VCaP (cell line): ENCODE measurements at regions not wholly inside any gene's neighbourhood (a gene's known extent, or its start where the extent isn't known, plus 50 kb on each side); places are given as distances from the start of the nearest gene placed in this dataset.

Experiments used
- H3K27ac ChIP-seq: fragments of 450-650 bp; 2 replicates; pipeline ENCODE4 v1.5.1; 2017
- CTCF ChIP-seq: fragments of 450-650 bp; conservative IDR thresholded peaks from 2 replicates; pipeline ENCODE4 v1.5.1; 2017; ENCODE audit warnings: mild to moderate bottlenecking, moderate library complexity

GRCh38 chr11:26916805-26917204 is 77.1 kb upstream of the FIBIN start:
- no peak overlapping the region for H3K27ac ChIP-seq
- no peak for TF ChIP-seq CTCF

GRCh38 chr11:26928582-26928981 is 65.3 kb upstream of the FIBIN start:
- TF ChIP-seq CTCF: no peak
- no peak overlapping the region for H3K27ac ChIP-seq

- no peak overlapping the region for H3K27ac ChIP-seq
- TF ChIP-seq CTCF: no peak
Measured at GRCh38 chr11:26929806-26930517, 64.0 kb upstream of the FIBIN start.

- no peak overlapping the region for H3K27ac ChIP-seq
- no peak for TF ChIP-seq CTCF
Measured at GRCh38 chr11:26930518-26931247, 63.2 kb upstream of the FIBIN start.

- no peak overlapping the region for H3K27ac ChIP-seq
- no peak for TF ChIP-seq CTCF
Measured at GRCh38 chr11:26931248-26931631, 62.7 kb upstream of the FIBIN start.

- H3K27ac ChIP-seq: no peak overlapping the region
- TF ChIP-seq CTCF: no peak
Measured at GRCh38 chr11:26931881-26932280, 62.0 kb upstream of the FIBIN start.

- no peak overlapping the region for H3K27ac ChIP-seq
- no peak for TF ChIP-seq CTCF
Measured at GRCh38 chr11:26936109-26936508, 57.8 kb upstream of the FIBIN start.
